Astrocyte (in vitro differentiated cells and primary cell): ENCODE measurements at regions not wholly inside any gene's neighbourhood (a gene's known extent, or its start where the extent isn't known, plus 50 kb on each side); places are given as distances from the start of the nearest gene placed in this dataset.

ENCODE experiments used
- DNase-seq: peaks from one replicate; pipeline ENCODE4 v3.0.0-alpha.2; 2010; ENCODE audit warnings: low read depth
- FAIRE-seq: peaks from 2 replicates; lab custom pipeline; 2011; peaks lifted over from hg19 to GRCh38; lab: Jason Lieb, UNC
- H2AFZ ChIP-seq: 2 replicates; pipeline ENCODE4 v1.6.0; 2012; ENCODE audit warnings: low read depth, low read length, inconsistent platforms
- H3K27ac ChIP-seq: 2 replicates; pipeline ENCODE4 v1.5.1; 2011; ENCODE audit warnings: low read depth, low read length, inconsistent platforms
- H3K27me3 ChIP-seq: 2 replicates; pipeline ENCODE4 v1.6.0; 2011; ENCODE audit warnings: low read length, inconsistent platforms; ENCODE audit not compliant: insufficient read depth
- H3K36me3 ChIP-seq: 2 replicates; pipeline ENCODE4 v1.5.1; 2011; ENCODE audit warnings: low read length, inconsistent platforms; ENCODE audit not compliant: insufficient read depth
- H3K4me1 ChIP-seq: 2 replicates; pipeline ENCODE4 v1.5.1; 2011; ENCODE audit warnings: low read length, inconsistent platforms; ENCODE audit not compliant: insufficient read depth
- H3K4me2 ChIP-seq: 2 replicates; pipeline ENCODE4 v1.6.0; 2012; ENCODE audit warnings: low read length, inconsistent platforms
- H3K4me3 ChIP-seq: 2 replicates; pipeline ENCODE4 v1.5.1; 2011; ENCODE audit warnings: low read depth, mild to moderate bottlenecking, low read length, inconsistent platforms; ENCODE audit not compliant: insufficient read depth
- H3K79me2 ChIP-seq: 2 replicates; pipeline ENCODE4 v1.6.0; 2012; ENCODE audit warnings: mild to moderate bottlenecking, low read length, inconsistent platforms; ENCODE audit not compliant: insufficient read depth
- H3K9ac ChIP-seq: 2 replicates; pipeline ENCODE4 v1.6.0; 2012; ENCODE audit warnings: mild to moderate bottlenecking, low read length, inconsistent platforms
- H3K9me3 ChIP-seq: 2 replicates; pipeline ENCODE4 v1.5.1; 2012; ENCODE audit warnings: low read depth, mild to moderate bottlenecking, low read length, inconsistent platforms; ENCODE audit not compliant: insufficient read depth
- H4K20me1 ChIP-seq: 2 replicates; pipeline ENCODE4 v1.6.0; 2012; ENCODE audit warnings: low read length, inconsistent platforms; ENCODE audit not compliant: insufficient read depth
- H3K27ac Mint-ChIP-seq: one replicate; pipeline ENCODE4 v1.8.0; 2021; ENCODE audit warnings: mild to moderate bottlenecking, mixed read lengths; ENCODE audit not compliant: unreplicated experiment
- H3K27me3 Mint-ChIP-seq: one replicate; pipeline ENCODE4 v1.8.0; 2021; ENCODE audit warnings: low read depth, mixed read lengths; ENCODE audit not compliant: unreplicated experiment
- H3K36me3 Mint-ChIP-seq: one replicate; pipeline ENCODE4 v1.8.0; 2021; ENCODE audit warnings: low read depth, mixed read lengths; ENCODE audit not compliant: unreplicated experiment
- H3K4me1 Mint-ChIP-seq: one replicate; pipeline ENCODE4 v1.8.0; 2021; ENCODE audit warnings: low read depth, mixed read lengths; ENCODE audit not compliant: unreplicated experiment
- H3K4me3 Mint-ChIP-seq: one replicate; pipeline ENCODE4 v1.8.0; 2021; ENCODE audit warnings: mild to moderate bottlenecking, moderate library complexity, mixed read lengths; ENCODE audit not compliant: unreplicated experiment
- H3K9me3 Mint-ChIP-seq: one replicate; pipeline ENCODE4 v1.8.0; 2021; ENCODE audit warnings: mild to moderate bottlenecking, mixed read lengths; ENCODE audit not compliant: unreplicated experiment
- CTCF ChIP-seq: IDR thresholded peaks from 2 replicates; pipeline ENCODE4 v1.5.1; 2011; ENCODE audit warnings: low read depth, mild to moderate bottlenecking, inconsistent platforms, low read length, moderate library complexity; ENCODE audit not compliant: insufficient read depth
- EZH2 ChIP-seq: IDR thresholded peaks from 2 replicates; pipeline ENCODE4 v1.6.1; 2012; ENCODE audit warnings: mild to moderate bottlenecking, low read length, inconsistent platforms; ENCODE audit not compliant: insufficient read depth

- no peak overlapping the region for H3K4me3 Mint-ChIP-seq
- no peaks in the 10 kb centered on the region for H3K36me3 ChIP-seq
- H3K27me3 Mint-ChIP-seq, result no peaks in the 10 kb centered on the region
- no peak overlapping the region for H3K27ac Mint-ChIP-seq
- H3K36me3 Mint-ChIP-seq, result no peaks in the 10 kb centered on the region
- no peaks in the 10 kb centered on the region for H3K9me3 ChIP-seq
- no peak for TF ChIP-seq CTCF
- no peak for TF ChIP-seq EZH2
- H3K4me1 ChIP-seq, result no peaks in the 10 kb centered on the region
- no peak for FAIRE-seq
- no peak overlapping the region for H3K9ac ChIP-seq
- H3K4me2 ChIP-seq, result no peak overlapping the region
- H3K4me3 ChIP-seq, result no peak overlapping the region
- H3K79me2 ChIP-seq, result no peaks in the 10 kb centered on the region
- no peaks in the 10 kb centered on the region for H3K4me1 Mint-ChIP-seq
- no peak for DNase-seq
- H3K27me3 ChIP-seq, result no peaks in the 10 kb centered on the region
- no peaks in the 10 kb centered on the region for H4K20me1 ChIP-seq
- no peaks in the 10 kb centered on the region for H3K9me3 Mint-ChIP-seq
- H2AFZ ChIP-seq, result no peak overlapping the region
- H3K27ac ChIP-seq, result no peak overlapping the region
Measured at GRCh38 chr12:17950898-17951297, 139.1 kb downstream of the RERGL start.

- FAIRE-seq (no peak), DNase-seq (no peak)
- no peaks in the 10 kb centered on the region for H3K9me3 ChIP-seq
- no peaks in the 10 kb centered on the region for H3K79me2 ChIP-seq
- no peaks in the 10 kb centered on the region for H3K9me3 Mint-ChIP-seq
- H3K36me3 Mint-ChIP-seq, result no peaks in the 10 kb centered on the region
- H3K36me3 ChIP-seq, result no peaks in the 10 kb centered on the region
- no peak overlapping the region for H2AFZ ChIP-seq
- H3K27ac Mint-ChIP-seq, result no peak overlapping the region
- no peaks in the 10 kb centered on the region for H3K27me3 ChIP-seq
- H3K4me1 Mint-ChIP-seq, result no peaks in the 10 kb centered on the region
- H3K9ac ChIP-seq, result no peak overlapping the region
- no peak overlapping the region for H3K4me3 Mint-ChIP-seq
- no peak overlapping the region for H3K4me2 ChIP-seq
- TF ChIP-seq EZH2 (no peak), CTCF (no peak)
- no peak overlapping the region for H3K27ac ChIP-seq
- no peaks in the 10 kb centered on the region for H3K4me1 ChIP-seq
- H3K27me3 Mint-ChIP-seq, result no peaks in the 10 kb centered on the region
- no peaks in the 10 kb centered on the region for H4K20me1 ChIP-seq
- no peak overlapping the region for H3K4me3 ChIP-seq
Measured at GRCh38 chr12:17949558-17950141, 140.3 kb downstream of the RERGL start.

GRCh38 chr12:17928708-17929366 is 161.2 kb downstream of the RERGL start:
- no peak overlapping the region for H3K4me3 ChIP-seq
- no peaks in the 10 kb centered on the region for H3K9me3 ChIP-seq
- peak overlapping the region; percentile 39 for H3K9ac ChIP-seq
- H3K36me3 Mint-ChIP-seq, result no peaks in the 10 kb centered on the region
- no peaks in the 10 kb centered on the region for H3K27me3 ChIP-seq
- no peaks in the 10 kb centered on the region for H4K20me1 ChIP-seq
- no peaks in the 10 kb centered on the region for H3K9me3 Mint-ChIP-seq
- H3K4me1 ChIP-seq, result peaks cover 13% of the 10 kb centered on the region
- H3K36me3 ChIP-seq, result no peaks in the 10 kb centered on the region
- H3K4me3 Mint-ChIP-seq, result no peak overlapping the region
- no peaks in the 10 kb centered on the region for H3K79me2 ChIP-seq
- H3K27ac Mint-ChIP-seq, result peak overlapping the region; percentile 1
- H3K27me3 Mint-ChIP-seq, result no peaks in the 10 kb centered on the region
- DNase-seq, result peak; percentile 78
- H3K4me2 ChIP-seq, result peak overlapping the region; percentile 63
- peaks cover 9% of the 10 kb centered on the region for H3K4me1 Mint-ChIP-seq
- TF ChIP-seq EZH2 (no peak), CTCF (peak; percentile 21)
- FAIRE-seq, result peak; percentile 81
- H3K27ac ChIP-seq, result peak overlapping the region; percentile 58
- H2AFZ ChIP-seq, result peak overlapping the region; percentile 52
